HEK293 (cell line): ENCODE measurements at regions not wholly inside any gene's neighbourhood (a gene's known extent, or its start where the extent isn't known, plus 50 kb on each side); places are given as distances from the start of the nearest gene placed in this dataset.

Experiments used
- CTCF ChIA-PET: fragments of 350-600 bp; formaldehyde crosslinking; extraction: SDS; loops from one replicate; lab custom pipeline; 2021; ENCODE audit warnings: antibody characterized with exemption; lab: Yijun Ruan, JAX
- POLR2A ChIA-PET: fragments of 300-600 bp; formaldehyde crosslinking; extraction: SDS; loops from one replicate; lab custom pipeline; 2020; ENCODE audit warnings: antibody characterized with exemption, inconsistent platforms; lab: Yijun Ruan, JAX
- H3K27ac ChIP-seq: fragments of 200-500 bp; sonication (Bioruptor generic); 2 replicates; pipeline ENCODE4 v1.5.1; 2014; ENCODE audit warnings: low read depth, low read length, control low read depth, inconsistent platforms; ENCODE audit errors: extremely low read depth
- H3K36me3 ChIP-seq, 2 experiments: fragments of 200-500 bp in 1 of 2; sonication (Bioruptor generic) in 1 of 2; 1 replicate in 1 of 2; 2 replicates in 1 of 2; pipeline ENCODE4 v1.5.1; 2014 to 2017; ENCODE audit warnings: inconsistent platforms in 2 of 2, low read length in 2 of 2; ENCODE audit not compliant: control insufficient read depth in 2 of 2, insufficient read depth in 1 of 2
- H3K4me1 ChIP-seq: fragments of 200-500 bp; sonication (Bioruptor generic); 2 replicates; pipeline ENCODE4 v1.5.1; 2014; ENCODE audit warnings: mild to moderate bottlenecking, low read length, inconsistent platforms; ENCODE audit not compliant: control insufficient read depth, insufficient read depth
- H3K4me3 ChIP-seq: 2 replicates; pipeline ENCODE4 v1.5.1; 2011; ENCODE audit warnings: low read depth, mild to moderate bottlenecking, control low read depth, low read length, moderate library complexity
- H3K9me3 ChIP-seq: fragments of 200-500 bp; sonication (Bioruptor generic); 2 replicates; pipeline ENCODE4 v1.5.1; 2014; ENCODE audit warnings: low read depth, low read length, inconsistent platforms; ENCODE audit not compliant: control insufficient read depth, insufficient read depth
- GLIS2 ChIP-seq: fragments of 450-650 bp; formaldehyde crosslinking; IDR thresholded peaks from 2 replicates; pipeline ENCODE4 v1.5.1; 2016; ENCODE audit warnings: missing biosample characterization, missing genetic modification characterization
- KLF9 ChIP-seq: fragments of 450-650 bp; formaldehyde crosslinking; IDR thresholded peaks from 2 replicates; pipeline ENCODE4 v1.5.1; 2016; ENCODE audit warnings: missing biosample characterization, missing genetic modification characterization, low read depth
- OSR2 ChIP-seq: fragments of 450-650 bp; formaldehyde crosslinking; IDR thresholded peaks from 2 replicates; pipeline ENCODE4 v1.5.1; 2016; ENCODE audit warnings: missing biosample characterization, missing genetic modification characterization
- RBAK ChIP-seq: fragments of 450-650 bp; formaldehyde crosslinking; IDR thresholded peaks from 2 replicates; pipeline ENCODE4 v1.5.1; 2016; ENCODE audit warnings: missing biosample characterization, missing genetic modification characterization
- TCF7L2 ChIP-seq: IDR thresholded peaks from 2 replicates; pipeline ENCODE4 v1.6.1; 2011; ENCODE audit warnings: low read depth, mild to moderate bottlenecking, inconsistent platforms, low read length, moderate library complexity, borderline replicate concordance
- ZBTB20 ChIP-seq: fragments of 450-650 bp; formaldehyde crosslinking; IDR thresholded peaks from 2 replicates; pipeline ENCODE4 v1.5.1; 2016; ENCODE audit warnings: missing biosample characterization, missing genetic modification characterization
- ZNF10 ChIP-seq: fragments of 450-650 bp; formaldehyde crosslinking; IDR thresholded peaks from 2 replicates; pipeline ENCODE4 v1.5.1; 2017; ENCODE audit warnings: missing biosample characterization, missing genetic modification characterization
- ZNF169 ChIP-seq: fragments of 450-650 bp; formaldehyde crosslinking; IDR thresholded peaks from 2 replicates; pipeline ENCODE4 v1.5.1; 2016; ENCODE audit warnings: missing biosample characterization, missing genetic modification characterization
- ZNF2 ChIP-seq: fragments of 450-650 bp; formaldehyde crosslinking; IDR thresholded peaks from 2 replicates; pipeline ENCODE4 v1.5.1; 2016; ENCODE audit warnings: missing biosample characterization, missing genetic modification characterization
- ZNF24 ChIP-seq: fragments of 450-650 bp; formaldehyde crosslinking; IDR thresholded peaks from 2 replicates; pipeline ENCODE4 v1.5.1; 2016; ENCODE audit warnings: missing biosample characterization, missing genetic modification characterization
- ZNF341 ChIP-seq: fragments of 450-650 bp; formaldehyde crosslinking; IDR thresholded peaks from 2 replicates; pipeline ENCODE4; 2016; ENCODE audit warnings: low read depth, missing biosample characterization, missing genetic modification characterization
- ZNF391 ChIP-seq: fragments of 450-650 bp; formaldehyde crosslinking; IDR thresholded peaks from 2 replicates; pipeline ENCODE4 v1.5.1; 2016; ENCODE audit warnings: low read depth, missing biosample characterization, missing genetic modification characterization, borderline replicate concordance
- ZNF394 ChIP-seq: fragments of 450-650 bp; formaldehyde crosslinking; IDR thresholded peaks from 2 replicates; pipeline ENCODE4 v1.5.1; 2016; ENCODE audit warnings: missing biosample characterization, missing genetic modification characterization, mild to moderate bottlenecking, moderate library complexity, borderline replicate concordance
- ZNF530 ChIP-seq: fragments of 450-650 bp; formaldehyde crosslinking; IDR thresholded peaks from 2 replicates; pipeline ENCODE4 v1.5.1; 2016; ENCODE audit warnings: low read depth, missing biosample characterization, missing genetic modification characterization
- TF ChIP-seq, protein P1 (sequence below): fragments of 450-650 bp; formaldehyde crosslinking; IDR thresholded peaks from 2 replicates; pipeline ENCODE4 v1.5.1; 2017; ENCODE audit warnings: missing biosample characterization, missing genetic modification characterization
- TF ChIP-seq, protein P2 (sequence below): fragments of 450-650 bp; formaldehyde crosslinking; IDR thresholded peaks from 2 replicates; pipeline ENCODE4 v1.5.1; 2017; ENCODE audit warnings: missing biosample characterization, mild to moderate bottlenecking, missing genetic modification characterization, moderate library complexity
- TF ChIP-seq, protein P3 (sequence below): fragments of 450-650 bp; formaldehyde crosslinking; IDR thresholded peaks from 2 replicates; pipeline ENCODE4 v1.5.1; 2016; ENCODE audit warnings: missing biosample characterization, missing genetic modification characterization
- TF ChIP-seq, protein P4 (sequence below): fragments of 450-650 bp; formaldehyde crosslinking; optimal IDR thresholded peaks from 2 replicates; pipeline ENCODE3; 2016; ENCODE audit warnings: missing biosample characterization, mild to moderate bottlenecking, missing genetic modification characterization
- TF ChIP-seq, protein P5 (sequence below): fragments of 450-650 bp; formaldehyde crosslinking; IDR thresholded peaks from 2 replicates; pipeline ENCODE4 v1.5.1; 2016; ENCODE audit warnings: missing biosample characterization, missing genetic modification characterization

DNA sequence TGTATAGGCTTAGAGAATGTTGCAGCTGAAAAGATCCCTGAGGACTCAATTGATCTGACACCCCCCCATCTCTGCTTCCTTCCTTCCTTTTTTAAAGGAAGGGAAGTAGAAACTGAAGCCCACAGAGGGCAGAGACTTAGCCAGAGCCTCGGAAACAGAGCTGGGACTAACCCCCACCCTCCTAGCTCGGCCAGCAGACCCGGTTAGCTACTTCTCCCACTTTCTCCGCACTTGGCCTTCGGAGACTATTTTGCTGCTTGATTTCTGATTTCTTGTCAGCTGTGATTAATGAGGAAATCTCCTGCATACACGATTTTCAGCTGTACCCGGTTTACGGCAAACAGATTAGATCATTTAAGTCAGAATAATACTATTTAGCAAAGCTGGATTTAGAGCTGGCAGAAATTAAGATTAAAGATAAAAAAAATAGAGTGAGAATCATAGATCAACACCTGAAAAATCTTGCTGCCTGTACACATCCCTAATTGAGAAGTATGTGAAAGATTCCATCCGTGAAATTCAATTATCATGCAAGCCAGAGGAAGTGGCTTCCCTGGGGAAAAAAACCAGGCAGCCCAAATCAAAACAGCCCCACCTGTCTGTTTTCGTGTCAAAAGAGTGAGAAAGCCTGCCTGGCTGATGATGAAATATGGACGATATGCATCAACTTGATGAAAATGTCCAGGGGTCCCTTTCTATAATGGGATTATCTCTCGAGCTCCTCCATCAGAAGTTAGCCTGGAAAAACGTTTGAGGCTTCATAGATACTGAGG lies 159.5 kb upstream of the SHB start:
- CTCF ChIA-PET = interaction anchor here (0.7 to 1.0 kb wide), 4 partner anchors 68 to 141 kb away, joined by 3 to 5 read pairs (median 3); no protein-coding TSS in a partner anchor
- H3K27ac ChIP-seq = no peak overlapping the region
- TF ChIP-seq, protein P1, sequence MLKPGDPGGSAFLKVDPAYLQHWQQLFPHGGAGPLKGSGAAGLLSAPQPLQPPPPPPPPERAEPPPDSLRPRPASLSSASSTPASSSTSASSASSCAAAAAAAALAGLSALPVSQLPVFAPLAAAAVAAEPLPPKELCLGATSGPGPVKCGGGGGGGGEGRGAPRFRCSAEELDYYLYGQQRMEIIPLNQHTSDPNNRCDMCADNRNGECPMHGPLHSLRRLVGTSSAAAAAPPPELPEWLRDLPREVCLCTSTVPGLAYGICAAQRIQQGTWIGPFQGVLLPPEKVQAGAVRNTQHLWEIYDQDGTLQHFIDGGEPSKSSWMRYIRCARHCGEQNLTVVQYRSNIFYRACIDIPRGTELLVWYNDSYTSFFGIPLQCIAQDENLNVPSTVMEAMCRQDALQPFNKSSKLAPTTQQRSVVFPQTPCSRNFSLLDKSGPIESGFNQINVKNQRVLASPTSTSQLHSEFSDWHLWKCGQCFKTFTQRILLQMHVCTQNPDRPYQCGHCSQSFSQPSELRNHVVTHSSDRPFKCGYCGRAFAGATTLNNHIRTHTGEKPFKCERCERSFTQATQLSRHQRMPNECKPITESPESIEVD (tag by site-specific recombination) = 0 out of 2 replicates have a peak, but pooled peaks have one; percentile 19
- TF ChIP-seq ZNF169 (tag by site-specific recombination) = no peak
- peaks cover 12% of the 10 kb centered on the region; the same call in 1 of the 2 replicates for H3K4me1 ChIP-seq
- POLR2A ChIA-PET = interaction anchor here (1.2 kb wide), 1 partner anchor 160 kb away, joined by 3 read pairs; no protein-coding TSS in a partner anchor
- no peaks in the 10 kb centered on the region for H3K9me3 ChIP-seq
- no peak overlapping the region for H3K4me3 ChIP-seq
- no peaks in the 10 kb centered on the region for H3K36me3 ChIP-seq

DNA sequence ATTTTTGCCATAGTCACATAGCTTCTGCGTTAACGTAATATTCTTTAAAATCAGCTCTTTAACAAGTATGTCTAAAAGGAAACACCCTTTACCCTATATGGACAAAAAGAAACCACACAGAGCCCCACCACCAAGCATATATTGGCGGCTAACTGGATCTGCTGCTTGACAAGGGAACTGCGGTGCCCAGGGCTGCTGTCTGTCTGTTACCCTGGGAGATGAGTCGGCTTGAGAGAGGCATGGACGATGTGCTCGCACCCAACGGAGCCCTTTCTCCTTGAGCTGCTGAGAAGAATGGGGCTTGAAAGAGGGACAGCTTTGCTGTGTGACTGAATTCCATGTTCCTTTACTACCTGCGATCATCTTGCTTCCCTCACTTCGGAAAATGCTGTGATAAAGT lies 158.6 kb upstream of the SHB start:
- Histone ChIP-seq H3K9me3 (no peaks in the 10 kb centered on the region), H3K4me1 (peaks cover 12% of the 10 kb centered on the region; the same call in 1 of the 2 replicates), H3K4me3 (no peak overlapping the region), H3K27ac (no peak overlapping the region), H3K36me3 (no peaks in the 10 kb centered on the region)
- TF ChIP-seq ZNF391 (tag by site-specific recombination) = no peak
- TF ChIP-seq, protein P2, sequence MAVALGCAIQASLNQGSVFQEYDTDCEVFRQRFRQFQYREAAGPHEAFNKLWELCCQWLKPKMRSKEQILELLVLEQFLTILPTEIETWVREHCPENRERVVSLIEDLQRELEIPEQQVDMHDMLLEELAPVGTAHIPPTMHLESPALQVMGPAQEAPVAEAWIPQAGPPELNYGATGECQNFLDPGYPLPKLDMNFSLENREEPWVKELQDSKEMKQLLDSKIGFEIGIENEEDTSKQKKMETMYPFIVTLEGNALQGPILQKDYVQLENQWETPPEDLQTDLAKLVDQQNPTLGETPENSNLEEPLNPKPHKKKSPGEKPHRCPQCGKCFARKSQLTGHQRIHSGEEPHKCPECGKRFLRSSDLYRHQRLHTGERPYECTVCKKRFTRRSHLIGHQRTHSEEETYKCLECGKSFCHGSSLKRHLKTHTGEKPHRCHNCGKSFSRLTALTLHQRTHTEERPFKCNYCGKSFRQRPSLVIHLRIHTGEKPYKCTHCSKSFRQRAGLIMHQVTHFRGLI (tag by site-specific recombination) = no peak
- CTCF ChIA-PET = interaction anchor here (1.0 kb wide), 1 partner anchor 67 kb away, joined by 5 read pairs; no protein-coding TSS in a partner anchor
- POLR2A ChIA-PET = interaction anchor here (0.8 to 1.2 kb wide), 2 partner anchors 9 to 159 kb away, joined by 3 read pairs; no protein-coding TSS in a partner anchor

DNA sequence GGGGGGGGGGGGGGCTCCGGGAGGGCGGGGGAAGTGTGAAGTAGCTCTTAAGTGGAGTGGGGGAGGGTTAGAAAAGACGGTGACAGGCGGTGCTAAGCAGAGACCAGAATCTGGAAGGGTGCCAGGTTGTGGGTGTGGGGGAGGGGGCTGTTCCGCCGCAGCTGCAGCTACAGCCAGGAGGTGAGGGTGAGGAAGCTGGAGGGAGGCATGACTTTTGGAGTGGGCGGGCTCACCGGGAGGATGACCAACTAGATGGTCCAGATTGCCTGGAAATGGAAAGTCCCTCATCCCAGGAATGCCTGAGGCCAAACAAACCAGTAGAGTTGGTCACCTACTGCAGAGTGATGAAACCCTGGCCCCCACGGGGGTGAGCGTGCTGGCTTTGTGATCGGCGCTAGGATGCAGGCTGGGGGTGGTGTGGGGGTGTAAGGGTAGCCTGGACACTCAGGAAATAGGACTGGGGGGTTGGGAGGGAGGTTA lies 158.1 kb upstream of the SHB start:
- H3K36me3 ChIP-seq = no peaks in the 10 kb centered on the region
- H3K4me3 ChIP-seq = no peak overlapping the region; the same call in 1 of the 2 replicates
- POLR2A ChIA-PET = interaction anchor here (0.6 to 1.2 kb wide), 4 partner anchors 9 to 312 kb away, joined by 3 to 7 read pairs (median 3); no protein-coding TSS in a partner anchor
- CTCF ChIA-PET = interaction anchor here (0.6 to 1.0 kb wide), 5 partner anchors 10 to 231 kb away, joined by 3 to 5 read pairs (median 4); no protein-coding TSS in a partner anchor
- H3K27ac ChIP-seq = no peak overlapping the region
- peaks cover 12% of the 10 kb centered on the region; the same call in 1 of the 2 replicates for H3K4me1 ChIP-seq
- H3K9me3 ChIP-seq = no peaks in the 10 kb centered on the region
- TF ChIP-seq OSR2 = 0 out of 2 replicates have a peak, but pooled peaks have one; percentile 16
- TF ChIP-seq ZNF2 (tag by site-specific recombination) = no peak
- no peak for TF ChIP-seq RBAK
- peak; percentile 14; the same call in 1 of the 2 replicates for TF ChIP-seq ZNF10 (tag by site-specific recombination)
- TF ChIP-seq ZNF24 (tag by site-specific recombination) = no peak
- TF ChIP-seq, protein P3, sequence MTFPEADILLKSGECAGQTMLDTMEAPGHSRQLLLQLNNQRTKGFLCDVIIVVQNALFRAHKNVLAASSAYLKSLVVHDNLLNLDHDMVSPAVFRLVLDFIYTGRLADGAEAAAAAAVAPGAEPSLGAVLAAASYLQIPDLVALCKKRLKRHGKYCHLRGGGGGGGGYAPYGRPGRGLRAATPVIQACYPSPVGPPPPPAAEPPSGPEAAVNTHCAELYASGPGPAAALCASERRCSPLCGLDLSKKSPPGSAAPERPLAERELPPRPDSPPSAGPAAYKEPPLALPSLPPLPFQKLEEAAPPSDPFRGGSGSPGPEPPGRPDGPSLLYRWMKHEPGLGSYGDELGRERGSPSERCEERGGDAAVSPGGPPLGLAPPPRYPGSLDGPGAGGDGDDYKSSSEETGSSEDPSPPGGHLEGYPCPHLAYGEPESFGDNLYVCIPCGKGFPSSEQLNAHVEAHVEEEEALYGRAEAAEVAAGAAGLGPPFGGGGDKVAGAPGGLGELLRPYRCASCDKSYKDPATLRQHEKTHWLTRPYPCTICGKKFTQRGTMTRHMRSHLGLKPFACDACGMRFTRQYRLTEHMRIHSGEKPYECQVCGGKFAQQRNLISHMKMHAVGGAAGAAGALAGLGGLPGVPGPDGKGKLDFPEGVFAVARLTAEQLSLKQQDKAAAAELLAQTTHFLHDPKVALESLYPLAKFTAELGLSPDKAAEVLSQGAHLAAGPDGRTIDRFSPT (tag by site-specific recombination) = peak; percentile 46; the same call in 1 of the 2 replicates
- no peak for TF ChIP-seq ZNF530 (tag by site-specific recombination)
- TF ChIP-seq, protein P4, sequence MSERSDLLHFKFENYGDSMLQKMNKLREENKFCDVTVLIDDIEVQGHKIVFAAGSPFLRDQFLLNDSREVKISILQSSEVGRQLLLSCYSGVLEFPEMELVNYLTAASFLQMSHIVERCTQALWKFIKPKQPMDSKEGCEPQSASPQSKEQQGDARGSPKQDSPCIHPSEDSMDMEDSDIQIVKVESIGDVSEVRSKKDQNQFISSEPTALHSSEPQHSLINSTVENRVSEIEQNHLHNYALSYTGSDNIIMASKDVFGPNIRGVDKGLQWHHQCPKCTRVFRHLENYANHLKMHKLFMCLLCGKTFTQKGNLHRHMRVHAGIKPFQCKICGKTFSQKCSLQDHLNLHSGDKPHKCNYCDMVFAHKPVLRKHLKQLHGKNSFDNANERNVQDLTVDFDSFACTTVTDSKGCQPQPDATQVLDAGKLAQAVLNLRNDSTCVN (tag by site-specific recombination) = no peak
- no peak for TF ChIP-seq ZBTB20 (tag by site-specific recombination)
- TF ChIP-seq, protein P5, sequence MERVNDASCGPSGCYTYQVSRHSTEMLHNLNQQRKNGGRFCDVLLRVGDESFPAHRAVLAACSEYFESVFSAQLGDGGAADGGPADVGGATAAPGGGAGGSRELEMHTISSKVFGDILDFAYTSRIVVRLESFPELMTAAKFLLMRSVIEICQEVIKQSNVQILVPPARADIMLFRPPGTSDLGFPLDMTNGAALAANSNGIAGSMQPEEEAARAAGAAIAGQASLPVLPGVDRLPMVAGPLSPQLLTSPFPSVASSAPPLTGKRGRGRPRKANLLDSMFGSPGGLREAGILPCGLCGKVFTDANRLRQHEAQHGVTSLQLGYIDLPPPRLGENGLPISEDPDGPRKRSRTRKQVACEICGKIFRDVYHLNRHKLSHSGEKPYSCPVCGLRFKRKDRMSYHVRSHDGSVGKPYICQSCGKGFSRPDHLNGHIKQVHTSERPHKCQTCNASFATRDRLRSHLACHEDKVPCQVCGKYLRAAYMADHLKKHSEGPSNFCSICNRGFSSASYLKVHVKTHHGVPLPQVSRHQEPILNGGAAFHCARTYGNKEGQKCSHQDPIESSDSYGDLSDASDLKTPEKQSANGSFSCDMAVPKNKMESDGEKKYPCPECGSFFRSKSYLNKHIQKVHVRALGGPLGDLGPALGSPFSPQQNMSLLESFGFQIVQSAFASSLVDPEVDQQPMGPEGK (tag by site-specific recombination) = peak; percentile 79
- no peak for TF ChIP-seq ZNF394
- no peak for TF ChIP-seq TCF7L2
- TF ChIP-seq GLIS2 = peak; percentile 80
- TF ChIP-seq ZNF341 = peak; percentile 81
- TF ChIP-seq KLF9 (tag by site-specific recombination) = peak; percentile 56; the same call in 1 of the 2 replicates
